Activated CD4-positive, alpha-beta T cell treated with anti-CD3 and anti-CD28 coated beads, Interleukin-10, Interleukin-2, amounts not matched to agents 100 ng/mL and 50 ng/mL, durations not matched to agents 16 hours and 8 hours (primary cell): ENCODE measurements at regions not wholly inside any gene's neighbourhood (a gene's known extent, or its start where the extent isn't known, plus 50 kb on each side); places are given as distances from the start of the nearest gene placed in this dataset.
"Not testable (repeated sequence)": the region's sequence is repeated elsewhere in the genome, so short reads cannot be mapped to it uniquely, and the experiment has no call there.

ENCODE experiments used
- DNase-seq: peaks from one replicate; pipeline ENCODE4 v3.0.0-alpha.2; 2020

- peak; percentile 9 for DNase-seq
Observed at GRCh38 chr9:99491408-99492158, 269.5 kb downstream of the SEC61B start.

GRCh38 chr9:99497641-99498040 is 275.6 kb downstream of the SEC61B start:
- DNase-seq = peak; percentile 5

GRCh38 chr9:99498979-99499378 is 276.9 kb downstream of the SEC61B start:
- DNase-seq = not testable (repeated sequence)

- no peak for DNase-seq
Observed at GRCh38 chr9:99505936-99506335, 283.9 kb downstream of the SEC61B start.

GRCh38 chr9:99506747-99507348 is 284.8 kb downstream of the SEC61B start:
- no peak for DNase-seq

GRCh38 chr9:99509065-99509745 is 287.1 kb downstream of the SEC61B start:
- DNase-seq = no peak

GRCh38 chr9:99509900-99510535 is 287.9 kb downstream of the SEC61B start:
- DNase-seq = no peak

- DNase-seq = no peak
Observed at GRCh38 chr9:99511723-99512122, 289.6 kb downstream of the SEC61B start.

GRCh38 chr9:99513441-99514112 is 291.5 kb downstream of the SEC61B start:
- DNase-seq = no peak

- DNase-seq = no peak
Observed at GRCh38 chr9:99515093-99515492, 293.0 kb downstream of the SEC61B start.

- DNase-seq = no peak
Observed at GRCh38 chr9:99515895-99516656, 294.0 kb downstream of the SEC61B start.

- DNase-seq = peak; percentile 16
Observed at GRCh38 chr9:99516657-99517049, 294.6 kb downstream of the SEC61B start.

GRCh38 chr9:99523838-99524237 is 297.8 kb upstream of the NR4A3 start:
- no peak for DNase-seq

GRCh38 chr9:99531313-99531712 is 290.4 kb upstream of the NR4A3 start:
- no peak for DNase-seq

GRCh38 chr9:99533421-99533820 is 288.3 kb upstream of the NR4A3 start:
- DNase-seq = no peak

GRCh38 chr9:99537996-99538395 is 283.7 kb upstream of the NR4A3 start:
- no peak for DNase-seq

GRCh38 chr9:99544526-99544925 is 277.2 kb upstream of the NR4A3 start:
- no peak for DNase-seq

GRCh38 chr9:99549441-99549840 is 272.2 kb upstream of the NR4A3 start:
- no peak for DNase-seq

- no peak for DNase-seq
Observed at GRCh38 chr9:99555792-99556191, 265.9 kb upstream of the NR4A3 start.

GRCh38 chr9:99556998-99557397 is 264.7 kb upstream of the NR4A3 start:
- no peak for DNase-seq

- DNase-seq = no peak
Observed at GRCh38 chr9:99557816-99558215, 263.9 kb upstream of the NR4A3 start.

GRCh38 chr9:99559776-99560175 is 261.9 kb upstream of the NR4A3 start:
- no peak for DNase-seq
